Caco-2 (cell line): ENCODE measurements at regions not wholly inside any gene's neighbourhood (a gene's known extent, or its start where the extent isn't known, plus 50 kb on each side); places are given as distances from the start of the nearest gene placed in this dataset.

Source experiments
- BruUV-seq: library from RNA; stranded (reverse); fragments of 400-500 nt; replicated peaks from 2 replicates; lab custom pipeline; 2021; lab: Mats Ljungman, UMichigan
- CTCF ChIA-PET: fragments of 300-600 bp; sonication (Branson Sonifier 250); formaldehyde crosslinking; loops from one replicate; lab custom pipeline; 2022; ENCODE audit warnings: antibody characterized with exemption; lab: Charles Lee
- POLR2A ChIA-PET: fragments of 300-600 bp; sonication (Branson Sonifier 250); formaldehyde crosslinking; loops from one replicate; lab custom pipeline; 2022; ENCODE audit warnings: antibody characterized with exemption; lab: Charles Lee
- DNase-seq, 2 experiments: peaks; one replicate each; pipeline versions ENCODE4 v3.0.0 to v3.0.0-alpha.2; 2020 to 2022
- H3K27me3 ChIP-seq: replicated peaks from 2 replicates; pipeline ENCODE4 v1.6.0; 2011; ENCODE audit warnings: low read length; ENCODE audit not compliant: control insufficient read depth, insufficient read depth
- H3K36me3 ChIP-seq: 2 replicates; pipeline ENCODE4 v1.5.1; 2011; ENCODE audit warnings: low read length; ENCODE audit not compliant: control insufficient read depth, insufficient read depth
- H3K4me1 ChIP-seq: fragments of 250-450 bp; sonication (Bioruptor Pico); 2 replicates; pipeline ENCODE4 v1.5.1; 2020; ENCODE audit warnings: mild to moderate bottlenecking
- H3K4me3 ChIP-seq: 2 replicates; pipeline ENCODE4 v1.5.1; 2011; ENCODE audit warnings: low read depth, mild to moderate bottlenecking, control low read depth, low read length
- H3K9me3 ChIP-seq: fragments of 250-450 bp; sonication (Bioruptor Pico); 2 replicates; pipeline ENCODE4 v1.5.1; 2020; ENCODE audit warnings: mild to moderate bottlenecking, moderate library complexity
- H3K27ac Mint-ChIP-seq: one replicate; pipeline ENCODE4 v1.8.0; 2022; ENCODE audit warnings: mixed read lengths; ENCODE audit not compliant: unreplicated experiment
- H3K27me3 Mint-ChIP-seq: one replicate; pipeline ENCODE4 v1.8.0; 2022; ENCODE audit warnings: mixed read lengths; ENCODE audit not compliant: insufficient read depth, unreplicated experiment
- H3K36me3 Mint-ChIP-seq: one replicate; pipeline ENCODE4 v1.8.0; 2022; ENCODE audit warnings: mild to moderate bottlenecking, mixed read lengths; ENCODE audit not compliant: insufficient read depth, unreplicated experiment
- H3K4me1 Mint-ChIP-seq: one replicate; pipeline ENCODE4 v1.8.0; 2022; ENCODE audit warnings: low read depth, mixed read lengths; ENCODE audit not compliant: unreplicated experiment
- H3K4me3 Mint-ChIP-seq: one replicate; pipeline ENCODE4 v1.8.0; 2022; ENCODE audit warnings: mild to moderate bottlenecking, moderate library complexity, mixed read lengths; ENCODE audit not compliant: unreplicated experiment
- H3K9me3 Mint-ChIP-seq: one replicate; pipeline ENCODE4 v1.8.0; 2022; ENCODE audit warnings: mixed read lengths; ENCODE audit not compliant: unreplicated experiment
- intact Hi-C: fragments of 100-400 bp; cut with micrococcal nuclease; formaldehyde crosslinking; loops from one replicate; pipeline ENCODE4 v1.10.0; 2022; ENCODE audit not compliant: unreplicated experiment
- TF ChIP-seq, protein P1 (sequence below), 2 experiments: fragments of 200-600 bp in 1 of 2; IDR thresholded peaks; 1 replicate in 1 of 2; 2 replicates in 1 of 2; pipeline versions ENCODE4 v1.5.1 to v1.8.0; 2011 to 2022; ENCODE audit warnings: antibody characterized with exemption in 1 of 2, control low read depth in 1 of 2, inconsistent platforms in 1 of 2, low read depth in 1 of 2, low read length in 1 of 2, mild to moderate bottlenecking in 1 of 2, moderate library complexity in 1 of 2; ENCODE audit not compliant: insufficient read depth in 1 of 2, severe bottlenecking in 1 of 2, unreplicated experiment in 1 of 2

DNA sequence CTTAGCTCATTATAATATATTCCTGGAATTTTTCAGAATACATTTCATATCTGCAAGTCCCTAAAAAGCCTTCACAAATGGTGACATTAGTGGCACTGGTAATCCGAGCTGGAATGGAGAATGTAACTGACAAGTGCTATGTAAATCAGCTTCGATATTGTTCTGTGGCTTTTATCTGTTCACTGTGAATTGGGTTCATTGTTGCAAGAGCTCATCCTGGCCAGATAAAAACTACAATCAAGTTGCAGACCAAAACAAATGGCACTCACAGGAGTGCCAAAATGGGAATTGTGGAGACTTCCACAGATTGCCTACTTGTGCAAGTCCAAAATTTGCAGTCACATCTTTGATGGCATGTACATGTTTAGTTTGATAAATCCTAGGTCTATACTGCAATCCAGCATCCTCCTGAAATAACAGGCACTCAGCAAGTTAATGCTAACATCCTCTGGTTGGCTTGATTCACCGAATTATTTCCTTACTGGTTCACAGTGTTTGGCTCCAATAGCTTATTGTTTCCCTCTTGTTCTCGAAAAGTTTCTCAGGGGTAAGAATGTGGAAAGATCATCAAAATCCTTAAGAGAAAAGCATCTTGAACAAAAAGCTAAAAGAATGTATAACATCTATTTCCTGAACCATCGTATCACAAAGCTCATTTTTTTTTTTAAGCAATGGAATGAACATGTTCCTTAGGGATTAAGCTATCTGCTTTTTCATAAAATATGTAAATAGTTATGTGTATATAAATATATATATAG, 904.9 kb downstream of the CENPC start:
- no peaks in the 10 kb centered on the region for H3K4me1 Mint-ChIP-seq
- no peaks in the 10 kb centered on the region for H3K9me3 Mint-ChIP-seq
- intact Hi-C loops: no loop called here
- Histone ChIP-seq H3K4me3 (no peak overlapping the region), H3K9me3 (no peaks in the 10 kb centered on the region), H3K4me1 (no peaks in the 10 kb centered on the region), H3K27me3 (no peaks in the 10 kb centered on the region), H3K36me3 (no peaks in the 10 kb centered on the region)
- DNase-seq: no peak
- no peaks in the 10 kb centered on the region for H3K36me3 Mint-ChIP-seq
- CTCF ChIA-PET: no interaction called here
- H3K27me3 Mint-ChIP-seq: no peaks in the 10 kb centered on the region
- POLR2A ChIA-PET: no interaction called here
- BruUV-seq: no TSS peak
- no peak overlapping the region for H3K4me3 Mint-ChIP-seq
- H3K27ac Mint-ChIP-seq: no peak overlapping the region
- TF ChIP-seq, protein P1, sequence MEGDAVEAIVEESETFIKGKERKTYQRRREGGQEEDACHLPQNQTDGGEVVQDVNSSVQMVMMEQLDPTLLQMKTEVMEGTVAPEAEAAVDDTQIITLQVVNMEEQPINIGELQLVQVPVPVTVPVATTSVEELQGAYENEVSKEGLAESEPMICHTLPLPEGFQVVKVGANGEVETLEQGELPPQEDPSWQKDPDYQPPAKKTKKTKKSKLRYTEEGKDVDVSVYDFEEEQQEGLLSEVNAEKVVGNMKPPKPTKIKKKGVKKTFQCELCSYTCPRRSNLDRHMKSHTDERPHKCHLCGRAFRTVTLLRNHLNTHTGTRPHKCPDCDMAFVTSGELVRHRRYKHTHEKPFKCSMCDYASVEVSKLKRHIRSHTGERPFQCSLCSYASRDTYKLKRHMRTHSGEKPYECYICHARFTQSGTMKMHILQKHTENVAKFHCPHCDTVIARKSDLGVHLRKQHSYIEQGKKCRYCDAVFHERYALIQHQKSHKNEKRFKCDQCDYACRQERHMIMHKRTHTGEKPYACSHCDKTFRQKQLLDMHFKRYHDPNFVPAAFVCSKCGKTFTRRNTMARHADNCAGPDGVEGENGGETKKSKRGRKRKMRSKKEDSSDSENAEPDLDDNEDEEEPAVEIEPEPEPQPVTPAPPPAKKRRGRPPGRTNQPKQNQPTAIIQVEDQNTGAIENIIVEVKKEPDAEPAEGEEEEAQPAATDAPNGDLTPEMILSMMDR (IDR thresholded peaks at IDR 0.05; ENCODE audit: insufficient read depth in 1 of 2, low read depth in 1 of 2, low read length in 1 of 2, severe bottlenecking in 1 of 2, unreplicated experiment in 1 of 2): no peak

DNA sequence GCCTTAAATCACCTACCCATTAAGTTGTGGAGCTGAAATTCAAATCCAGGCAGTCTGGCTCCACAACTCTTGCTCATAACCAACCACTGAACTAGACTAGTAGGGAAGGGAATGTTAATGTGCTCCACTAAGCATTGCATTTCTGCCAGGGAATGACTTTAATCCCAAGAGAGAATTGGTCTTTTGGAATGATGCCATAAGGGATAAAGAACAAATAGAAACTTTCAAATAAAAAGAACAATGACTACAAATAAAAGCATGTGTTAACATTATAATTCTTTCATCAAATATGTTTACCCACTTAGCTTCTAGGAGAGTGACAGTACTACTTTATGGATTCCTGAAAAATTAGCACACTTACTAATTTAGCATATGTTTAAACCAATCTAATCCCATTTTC, 905.9 kb downstream of the CENPC start:
- intact Hi-C loops: no loop called here
- Mint-ChIP-seq H3K27me3 (no peaks in the 10 kb centered on the region), H3K27ac (no peak overlapping the region), H3K4me1 (no peaks in the 10 kb centered on the region), H3K9me3 (no peaks in the 10 kb centered on the region), H3K36me3 (no peaks in the 10 kb centered on the region), H3K4me3 (no peak overlapping the region)
- ChIA-PET CTCF (no interaction called here), POLR2A (no interaction called here)
- no peaks in the 10 kb centered on the region for H3K27me3 ChIP-seq
- H3K4me3 ChIP-seq: no peak overlapping the region
- no peaks in the 10 kb centered on the region for H3K36me3 ChIP-seq
- no peaks in the 10 kb centered on the region for H3K4me1 ChIP-seq
- no peak for DNase-seq
- H3K9me3 ChIP-seq: no peaks in the 10 kb centered on the region
- TF ChIP-seq, protein P1 (IDR thresholded peaks at IDR 0.05; ENCODE audit: insufficient read depth in 1 of 2, low read depth in 1 of 2, low read length in 1 of 2, severe bottlenecking in 1 of 2, unreplicated experiment in 1 of 2): no peak
- no TSS peak for BruUV-seq

DNA sequence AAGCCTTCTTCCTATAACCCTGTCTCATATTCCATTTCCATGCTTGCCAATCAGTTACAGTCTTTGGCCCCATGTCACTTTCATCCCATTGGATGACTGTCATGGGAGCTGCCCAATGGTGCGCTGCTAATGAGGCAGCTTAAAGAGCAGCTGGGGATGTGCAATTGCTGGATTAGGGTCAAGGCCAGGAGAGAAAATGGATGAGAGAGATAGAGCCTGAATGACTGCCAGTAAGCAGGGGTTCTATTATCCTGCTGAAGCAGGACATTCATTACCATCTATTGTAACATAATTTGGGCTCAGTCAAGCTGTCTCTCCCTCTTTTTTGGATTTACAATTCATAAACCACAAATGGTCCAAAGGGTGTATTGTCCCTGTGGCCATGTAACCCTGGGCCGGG, 909.0 kb downstream of the CENPC start:
- H3K36me3 Mint-ChIP-seq: no peaks in the 10 kb centered on the region
- BruUV-seq: no TSS peak
- TF ChIP-seq, protein P1 (IDR thresholded peaks at IDR 0.05; ENCODE audit: insufficient read depth in 1 of 2, low read depth in 1 of 2, low read length in 1 of 2, severe bottlenecking in 1 of 2, unreplicated experiment in 1 of 2): no peak
- intact Hi-C loops: no loop called here
- Histone ChIP-seq H3K27me3 (no peaks in the 10 kb centered on the region), H3K4me1 (no peaks in the 10 kb centered on the region), H3K9me3 (no peaks in the 10 kb centered on the region), H3K36me3 (no peaks in the 10 kb centered on the region), H3K4me3 (no peak overlapping the region)
- H3K4me1 Mint-ChIP-seq: no peaks in the 10 kb centered on the region
- no peaks in the 10 kb centered on the region for H3K9me3 Mint-ChIP-seq
- ChIA-PET POLR2A (no interaction called here), CTCF (no interaction called here)
- no peak for DNase-seq
- no peak overlapping the region for H3K4me3 Mint-ChIP-seq
- H3K27ac Mint-ChIP-seq: no peak overlapping the region
- H3K27me3 Mint-ChIP-seq: no peaks in the 10 kb centered on the region
